ENCODE measurements at regions not wholly inside any gene's neighbourhood (a gene's known extent, or its start where the extent isn't known, plus 50 kb on each side); places are given as distances from the start of the nearest gene placed in this dataset.

- H3K9me3 ChIP-seq = no peaks in the 10 kb centered on the region
- intact Hi-C loops (cut with DNase I) = no loop called here
- WGBS, 2 donors = 80 to 89% methylated on average over 5 of the region's 5 CpGs
- H3K4me1 ChIP-seq = no peaks in the 10 kb centered on the region
- H3K36me3 ChIP-seq (replicated peaks in 1 of 2; ENCODE audit: insufficient read depth in 1 of 2, low read depth in 2 of 2) = no peaks in the 10 kb centered on the region
- ATAC-seq = no peak
- TF ChIP-seq POLR2A (IDR thresholded peaks at IDR 0.05) (no peak), CTCF (IDR thresholded peaks at IDR 0.05) (no peak)
- no peak overlapping the region for H3K4me3 ChIP-seq
- no peaks in the 10 kb centered on the region for H3K27me3 ChIP-seq
- no peak overlapping the region for H3K27ac ChIP-seq
- no peak for DNase-seq
These were observed 517.7 kb downstream of the OTOL1 start for GRCh38 chr3:162014284-162014683.

GRCh38 chr3:162015856-162016255, 519.2 kb downstream of the OTOL1 start:
- ATAC-seq (no peak), DNase-seq (no peak)
- no peak overlapping the region for H3K27ac ChIP-seq
- TF ChIP-seq CTCF (IDR thresholded peaks at IDR 0.05) (no peak), POLR2A (IDR thresholded peaks at IDR 0.05) (no peak)
- no peak overlapping the region for H3K4me3 ChIP-seq
- intact Hi-C loops (cut with DNase I) = no loop called here
- H3K4me1 ChIP-seq = no peaks in the 10 kb centered on the region
- H3K36me3 ChIP-seq (replicated peaks in 1 of 2; ENCODE audit: insufficient read depth in 1 of 2, low read depth in 2 of 2) = no peaks in the 10 kb centered on the region
- H3K9me3 ChIP-seq = no peaks in the 10 kb centered on the region
- no peaks in the 10 kb centered on the region for H3K27me3 ChIP-seq

- no peaks in the 10 kb centered on the region for H3K9me3 ChIP-seq
- ATAC-seq (no peak), DNase-seq (no peak)
- H3K27ac ChIP-seq = no peak overlapping the region
- TF ChIP-seq CTCF (IDR thresholded peaks at IDR 0.05) (no peak), POLR2A (IDR thresholded peaks at IDR 0.05) (no peak)
- no peaks in the 10 kb centered on the region for H3K4me1 ChIP-seq
- no peak overlapping the region for H3K4me3 ChIP-seq
- WGBS, 2 donors = 69 to 94% methylated on average over 1 of the region's 1 CpG
- intact Hi-C loops (cut with DNase I) = no loop called here
- no peaks in the 10 kb centered on the region for H3K36me3 ChIP-seq (replicated peaks in 1 of 2; ENCODE audit: insufficient read depth in 1 of 2, low read depth in 2 of 2)
- H3K27me3 ChIP-seq = no peaks in the 10 kb centered on the region
These were observed 523.2 kb downstream of the OTOL1 start for GRCh38 chr3:162019817-162020216.

GRCh38 chr3:162021206-162021605, 524.6 kb downstream of the OTOL1 start:
- H3K27me3 ChIP-seq = no peaks in the 10 kb centered on the region
- no peak for DNase-seq
- ATAC-seq = no peak
- H3K4me3 ChIP-seq = no peak overlapping the region
- H3K9me3 ChIP-seq = no peaks in the 10 kb centered on the region
- H3K36me3 ChIP-seq (replicated peaks in 1 of 2; ENCODE audit: insufficient read depth in 1 of 2, low read depth in 2 of 2) = no peaks in the 10 kb centered on the region
- no peak for TF ChIP-seq POLR2A (IDR thresholded peaks at IDR 0.05)
- TF ChIP-seq CTCF (IDR thresholded peaks at IDR 0.05) = no peak
- H3K27ac ChIP-seq = no peak overlapping the region
- intact Hi-C loops (cut with DNase I) = no loop called here
- H3K4me1 ChIP-seq = no peaks in the 10 kb centered on the region
- 45 to 54% methylated on average over 4 of the region's 4 CpGs for WGBS, 2 donors

GRCh38 chr3:162022911-162023310, 526.3 kb downstream of the OTOL1 start:
- intact Hi-C loops (cut with DNase I) = no loop called here
- TF ChIP-seq POLR2A (IDR thresholded peaks at IDR 0.05) (no peak), CTCF (IDR thresholded peaks at IDR 0.05) (no peak)
- no peaks in the 10 kb centered on the region for H3K27me3 ChIP-seq
- no peak overlapping the region for H3K27ac ChIP-seq
- H3K36me3 ChIP-seq (replicated peaks in 1 of 2; ENCODE audit: insufficient read depth in 1 of 2, low read depth in 2 of 2) = no peaks in the 10 kb centered on the region
- ATAC-seq (no peak), DNase-seq (no peak)
- H3K9me3 ChIP-seq = no peaks in the 10 kb centered on the region
- WGBS, 2 donors = 57 to 58% methylated on average over 2 of the region's 2 CpGs
- H3K4me3 ChIP-seq = no peak overlapping the region
- H3K4me1 ChIP-seq = no peaks in the 10 kb centered on the region

All from body of pancreas (tissue), 4 donors.